SK-N-SH (cell line): ENCODE measurements at regions not wholly inside any gene's neighbourhood (a gene's known extent, or its start where the extent isn't known, plus 50 kb on each side); places are given as distances from the start of the nearest gene placed in this dataset.
A peak's percentile ranks its signal among the peaks of the same experiment; 100 is the strongest.

Experiments used
- CTCF ChIA-PET: fragments of 300-600, 350-600 bp; formaldehyde crosslinking; extraction: SDS; loops from one replicate; lab custom pipeline; 2021; lab: Yijun Ruan, JAX
- POLR2A ChIA-PET: fragments of 350-600 bp; sonication (Branson Sonifier 250); formaldehyde crosslinking; extraction: SDS; loops from one replicate; lab custom pipeline; 2020; ENCODE audit warnings: antibody characterized with exemption, inconsistent platforms; lab: Yijun Ruan, JAX
- DNase-seq: peaks from one replicate; pipeline ENCODE4 v3.0.0; 2012
- H2AFZ ChIP-seq: fragments of 200-600 bp; sonication (generic); 2 replicates; pipeline ENCODE4 v1.8.1; 2016; ENCODE audit warnings: antibody characterized with exemption, mild to moderate bottlenecking, low read depth
- H3F3A ChIP-seq: fragments of 200-600 bp; sonication (generic); replicated peaks from 2 replicates; pipeline ENCODE3; 2016; ENCODE audit warnings: antibody characterized with exemption, mild to moderate bottlenecking; ENCODE audit not compliant: insufficient read depth
- H3K27ac ChIP-seq, 2 experiments: fragments of 200-500 bp in 1 of 2; fragments of 200-600 bp in 1 of 2; sonication (Bioruptor generic) in 1 of 2; sonication (generic), shearing (Covaris generic) in 1 of 2; 2 replicates each; pipeline versions ENCODE4 v1.5.1 to v1.6.1; 2014 to 2016; ENCODE audit warnings: low read depth in 2 of 2, inconsistent platforms in 1 of 2, low read length in 1 of 2, mild to moderate bottlenecking in 1 of 2, mixed read lengths in 1 of 2
- H3K27me3 ChIP-seq: fragments of 200-600 bp; sonication (generic), shearing (Covaris generic); 2 replicates; pipeline ENCODE4 v1.6.1; 2016; ENCODE audit warnings: mixed run types; ENCODE audit not compliant: insufficient read depth
- H3K36me3 ChIP-seq, 2 experiments: fragments of 200-500 bp in 1 of 2; fragments of 200-600 bp in 1 of 2; sonication (Bioruptor generic) in 1 of 2; sonication (generic) in 1 of 2; replicated peaks in 1 of 2; 2 replicates each; pipeline versions ENCODE3 to v1.5.1; 2014 to 2016; ENCODE audit warnings: low read length in 1 of 2, mild to moderate bottlenecking in 1 of 2; ENCODE audit not compliant: insufficient read depth in 2 of 2, control insufficient read depth in 1 of 2
- H3K4me1 ChIP-seq, 2 experiments: fragments of 200-500 bp in 1 of 2; fragments of 200-600 bp in 1 of 2; sonication (Bioruptor generic) in 1 of 2; sonication (generic), shearing (Covaris generic) in 1 of 2; 2 replicates each; pipeline versions ENCODE4 v1.5.1 to v1.6.1; 2014 to 2016; ENCODE audit warnings: low read depth in 1 of 2, low read length in 1 of 2, mixed run types in 1 of 2; ENCODE audit not compliant: insufficient read depth in 2 of 2, control insufficient read depth in 1 of 2
- H3K4me2 ChIP-seq: fragments of 200-600 bp; sonication (generic), shearing (Covaris generic); 2 replicates; pipeline ENCODE4 v1.6.1; 2017; ENCODE audit warnings: mixed run types
- H3K4me3 ChIP-seq, 2 experiments: fragments of 200-500 bp in 1 of 2; fragments of 200-600 bp in 1 of 2; sonication (Bioruptor generic) in 1 of 2; sonication (generic), shearing (Covaris generic) in 1 of 2; 2 replicates each; pipeline versions ENCODE4 v1.5.1 to v1.8.1; 2014 to 2016; ENCODE audit warnings: low read depth in 2 of 2, inconsistent platforms in 1 of 2, low read length in 1 of 2, mild to moderate bottlenecking in 1 of 2, mixed read lengths in 1 of 2, moderate library complexity in 1 of 2
- H3K79me2 ChIP-seq: fragments of 200-600 bp; sonication (generic); 2 replicates; pipeline ENCODE4 v1.8.1; 2017; ENCODE audit warnings: mild to moderate bottlenecking; ENCODE audit not compliant: insufficient read depth
- H3K9ac ChIP-seq: fragments of 200-600 bp; sonication (generic); 2 replicates; pipeline ENCODE4 v1.6.1; 2017; ENCODE audit warnings: mixed run types
- H3K9me2 ChIP-seq: fragments of 200-600 bp; sonication (generic); 2 replicates; pipeline ENCODE4 v1.6.1; 2017; ENCODE audit warnings: mixed run types
- H3K9me3 ChIP-seq: fragments of 200-600 bp; sonication (generic); 2 replicates; pipeline ENCODE4 v1.6.1; 2017; ENCODE audit warnings: mixed run types, mild to moderate bottlenecking, moderate library complexity
- H4K20me1 ChIP-seq: fragments of 200-600 bp; sonication (generic); 2 replicates; pipeline ENCODE4 v1.6.1; 2017; ENCODE audit warnings: mild to moderate bottlenecking, mixed run types; ENCODE audit not compliant: insufficient read depth
- CHD2 ChIP-seq: fragments of 150-350 bp; IDR thresholded peaks from 2 replicates; pipeline ENCODE4 v1.6.1; 2018; ENCODE audit warnings: low read length; ENCODE audit not compliant: partially characterized antibody
- CTCF ChIP-seq: fragments of 200-600 bp; sonication (generic); IDR thresholded peaks from 2 replicates; pipeline ENCODE4 v1.6.1; 2017; ENCODE audit warnings: antibody characterized with exemption, mild to moderate bottlenecking, moderate library complexity
- EZH2phosphoT487 ChIP-seq: fragments of 200-600 bp; sonication (generic); IDR thresholded peaks from 2 replicates; pipeline ENCODE4 v1.6.1; 2017; ENCODE audit warnings: low read depth, mixed run types, mild to moderate bottlenecking, antibody characterized with exemption, moderate library complexity, borderline replicate concordance
- IRF3 ChIP-seq: fragments of 150-350 bp; IDR thresholded peaks from 2 replicates; pipeline ENCODE4 v1.6.1; 2016; ENCODE audit warnings: mild to moderate bottlenecking, low read depth, low read length
- MEF2A ChIP-seq: IDR thresholded peaks from 2 replicates; pipeline ENCODE4 v1.4.0; 2012; ENCODE audit warnings: low read depth, borderline replicate concordance
- PBX3 ChIP-seq: IDR thresholded peaks from 2 replicates; pipeline ENCODE4; 2012
- RXRA ChIP-seq: IDR thresholded peaks from 2 replicates; pipeline ENCODE4 v1.4.0; 2012; ENCODE audit warnings: low read depth, mild to moderate bottlenecking, borderline replicate concordance
- SIN3A ChIP-seq: IDR thresholded peaks from 2 replicates; pipeline ENCODE4 v1.6.1; 2012; ENCODE audit warnings: low read depth, mild to moderate bottlenecking, low read length, moderate library complexity, borderline replicate concordance
- YY1 ChIP-seq: IDR thresholded peaks from 2 replicates; pipeline ENCODE4 v1.4.0; 2012; ENCODE audit warnings: low read depth, mild to moderate bottlenecking
- ZBTB33 ChIP-seq: IDR thresholded peaks from 2 replicates; pipeline ENCODE4 v1.4.0; 2012; ENCODE audit warnings: low read depth, borderline replicate concordance
- WGBS: methylation state at CpG from one replicate; pipeline ENCODE4 v1.1.6; 2017; ENCODE audit warnings: low lambda C conversion rate; 5-methylcytosine and 5-hydroxymethylcytosine counted together

- POLR2A ChIA-PET = no interaction called here
Measured at GRCh38 chr1:81559662-81560350, 240.9 kb upstream of the ADGRL2 start.

GRCh38 chr1:81558291-81559076, 242.2 kb upstream of the ADGRL2 start:
- Histone ChIP-seq H4K20me1 (no peaks in the 10 kb centered on the region), H3K4me2 (no peak overlapping the region), H3K27me3 (no peaks in the 10 kb centered on the region), H3K4me1 (no peaks in the 10 kb centered on the region; a peak in 1 of 4 replicates), H3K9me2 (no peaks in the 10 kb centered on the region), H2AFZ (no peak overlapping the region), H3K4me3 (no peak overlapping the region), H3K79me2 (no peaks in the 10 kb centered on the region), H3K9me3 (no peaks in the 10 kb centered on the region), H3K9ac (no peak overlapping the region), H3K36me3 (no peaks in the 10 kb centered on the region), H3K27ac (no peak overlapping the region), H3F3A (no peaks in the 10 kb centered on the region)
- POLR2A ChIA-PET = no interaction called here
- WGBS = 100% methylated on average over 1 of the region's 1 CpG
- no peak for DNase-seq
- CTCF ChIA-PET = interaction anchor here (1.3 kb wide), 1 partner anchor 9 kb away, joined by 7 read pairs; no protein-coding TSS in a partner anchor
- TF ChIP-seq YY1 = no peak
- no peak for TF ChIP-seq EZH2phosphoT487
- TF ChIP-seq ZBTB33 = no peak
- TF ChIP-seq IRF3 = no peak
- no peak for TF ChIP-seq RXRA
- TF ChIP-seq MEF2A = no peak
- no peak for TF ChIP-seq CHD2

More at GRCh38 chr1:81559662-81560350, 240.9 kb upstream of the ADGRL2 start:
- no peak for TF ChIP-seq PBX3
- no peak for TF ChIP-seq SIN3A
- peak; percentile 45 for TF ChIP-seq CTCF
- Histone ChIP-seq H3F3A (no peaks in the 10 kb centered on the region), H3K27me3 (no peaks in the 10 kb centered on the region), H3K4me3 (no peak overlapping the region), H3K36me3 (no peaks in the 10 kb centered on the region), H3K4me1 (no peaks in the 10 kb centered on the region), H3K9ac (no peak overlapping the region), H2AFZ (no peak overlapping the region), H3K9me3 (no peaks in the 10 kb centered on the region), H3K27ac (no peak overlapping the region), H4K20me1 (no peaks in the 10 kb centered on the region), H3K79me2 (no peaks in the 10 kb centered on the region), H3K4me2 (no peak overlapping the region), H3K9me2 (no peaks in the 10 kb centered on the region)
- CTCF ChIA-PET = interaction anchor here (0.7 to 1.3 kb wide), 2 partner anchors 10 to 181 kb away, joined by 4 to 7 read pairs; no protein-coding TSS in a partner anchor
- DNase-seq = no peak
- whole genome bisulfite sequencing = 53% methylated on average over 1 of the region's 1 CpG
